Thoracic aorta (tissue), 2 donors: ENCODE measurements at regions not wholly inside any gene's neighbourhood (a gene's known extent, or its start where the extent isn't known, plus 50 kb on each side); places are given as distances from the start of the nearest gene placed in this dataset.

Experiments
- ATAC-seq: fragments of 150-250 bp; one replicate; pipeline ENCODE4 v1.8.0; 2017; ENCODE audit warnings: low read depth; ENCODE audit not compliant: insufficient number of reproducible peaks, low FRiP score
- DNase-seq: peaks from one replicate; pipeline ENCODE4 v3.0.0-alpha.2; 2020; ENCODE audit warnings: low spot score
- H3K27ac ChIP-seq, 2 donors: fragments of 200-600 bp; sonication (generic); 1 replicate in 1 of 2; 2 replicates in 1 of 2; pipeline ENCODE4 v1.5.1; 2016; ENCODE audit warnings: mild to moderate bottlenecking in 2 of 2, moderate library complexity in 2 of 2
- H3K27me3 ChIP-seq: fragments of 200-600 bp; sonication (generic); replicated peaks from 2 replicates; pipeline ENCODE4 v1.6.0; 2016; ENCODE audit warnings: mild to moderate bottlenecking; ENCODE audit not compliant: insufficient read depth
- H3K36me3 ChIP-seq: fragments of 200-600 bp; sonication (generic); one replicate; pipeline ENCODE4 v1.5.1; 2016
- H3K4me1 ChIP-seq, 2 donors: fragments of 200-600 bp; sonication (generic); 1 replicate in 1 of 2; 2 replicates in 1 of 2; pipeline versions ENCODE4 v1.5.1 to v1.6.0; 2016; ENCODE audit warnings: low read depth in 2 of 2, mild to moderate bottlenecking in 1 of 2; ENCODE audit not compliant: control insufficient read depth in 1 of 2
- H3K4me3 ChIP-seq: fragments of 200-600 bp; sonication (generic); 2 replicates; pipeline ENCODE4 v1.5.1; 2016; ENCODE audit warnings: mild to moderate bottlenecking
- H3K9me3 ChIP-seq: fragments of 200-600 bp; sonication (generic); 2 replicates; pipeline ENCODE4 v1.5.1; 2016
- TF ChIP-seq, protein P1 (sequence below): fragments of 200-600 bp; sonication (generic); IDR thresholded peaks from one replicate; pipeline ENCODE4 v1.5.1; 2019; ENCODE audit warnings: antibody characterized with exemption

DNA sequence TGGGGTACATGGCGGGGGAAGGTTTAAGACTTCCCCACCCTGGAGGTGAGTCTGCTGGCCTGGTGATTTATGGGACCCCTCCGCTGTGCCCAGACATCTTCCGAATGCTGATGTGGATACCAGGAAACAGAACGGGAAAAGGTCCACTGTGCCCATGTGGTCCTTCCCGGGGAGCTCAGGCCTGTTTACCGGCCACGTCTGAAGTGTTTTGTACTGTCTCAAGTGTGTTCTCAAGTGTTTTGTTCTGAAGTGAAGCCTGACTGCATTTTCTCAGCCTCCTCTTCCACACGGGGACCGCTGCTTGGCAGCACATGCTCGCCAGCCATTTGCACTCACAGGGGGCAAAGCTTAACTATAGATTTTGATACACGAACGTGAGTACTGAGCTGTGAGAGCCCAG lies 127.2 kb downstream of the TEX36 start:
- no peaks in the 10 kb centered on the region for H3K27me3 ChIP-seq
- no peak overlapping the region for H3K27ac ChIP-seq
- no peaks in the 10 kb centered on the region for H3K36me3 ChIP-seq
- ATAC-seq, result no peak
- no peak overlapping the region for H3K4me3 ChIP-seq
- no peaks in the 10 kb centered on the region for H3K4me1 ChIP-seq
- no peaks in the 10 kb centered on the region for H3K9me3 ChIP-seq
- TF ChIP-seq, protein P1, sequence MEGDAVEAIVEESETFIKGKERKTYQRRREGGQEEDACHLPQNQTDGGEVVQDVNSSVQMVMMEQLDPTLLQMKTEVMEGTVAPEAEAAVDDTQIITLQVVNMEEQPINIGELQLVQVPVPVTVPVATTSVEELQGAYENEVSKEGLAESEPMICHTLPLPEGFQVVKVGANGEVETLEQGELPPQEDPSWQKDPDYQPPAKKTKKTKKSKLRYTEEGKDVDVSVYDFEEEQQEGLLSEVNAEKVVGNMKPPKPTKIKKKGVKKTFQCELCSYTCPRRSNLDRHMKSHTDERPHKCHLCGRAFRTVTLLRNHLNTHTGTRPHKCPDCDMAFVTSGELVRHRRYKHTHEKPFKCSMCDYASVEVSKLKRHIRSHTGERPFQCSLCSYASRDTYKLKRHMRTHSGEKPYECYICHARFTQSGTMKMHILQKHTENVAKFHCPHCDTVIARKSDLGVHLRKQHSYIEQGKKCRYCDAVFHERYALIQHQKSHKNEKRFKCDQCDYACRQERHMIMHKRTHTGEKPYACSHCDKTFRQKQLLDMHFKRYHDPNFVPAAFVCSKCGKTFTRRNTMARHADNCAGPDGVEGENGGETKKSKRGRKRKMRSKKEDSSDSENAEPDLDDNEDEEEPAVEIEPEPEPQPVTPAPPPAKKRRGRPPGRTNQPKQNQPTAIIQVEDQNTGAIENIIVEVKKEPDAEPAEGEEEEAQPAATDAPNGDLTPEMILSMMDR, result no peak
- no peak for DNase-seq

DNA sequence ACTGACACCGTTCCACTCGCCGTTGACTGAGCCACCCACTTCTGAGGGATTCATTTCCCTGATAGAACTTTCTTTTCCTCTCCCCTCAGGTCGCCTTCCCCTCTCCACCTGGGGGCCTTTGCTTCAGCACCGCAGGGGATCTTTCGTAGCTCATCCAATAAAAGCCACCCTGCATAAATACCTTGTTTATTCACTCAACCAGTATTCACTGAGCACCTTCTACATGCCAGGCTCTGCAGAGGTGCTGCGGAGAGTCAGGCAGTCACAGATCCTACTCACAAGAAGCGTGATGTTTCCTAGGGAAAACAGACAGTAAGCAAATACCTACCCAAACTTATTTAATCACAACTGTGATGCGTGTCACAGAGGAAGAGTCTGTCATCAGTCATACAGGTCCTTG lies 127.7 kb downstream of the TEX36 start:
- ATAC-seq (no peak), DNase-seq (no peak)
- H3K36me3 ChIP-seq, result no peaks in the 10 kb centered on the region
- H3K4me3 ChIP-seq, result no peak overlapping the region
- TF ChIP-seq, protein P1, result no peak
- H3K4me1 ChIP-seq, result no peaks in the 10 kb centered on the region
- no peaks in the 10 kb centered on the region for H3K27me3 ChIP-seq
- H3K27ac ChIP-seq, result no peak overlapping the region
- no peaks in the 10 kb centered on the region for H3K9me3 ChIP-seq

DNA sequence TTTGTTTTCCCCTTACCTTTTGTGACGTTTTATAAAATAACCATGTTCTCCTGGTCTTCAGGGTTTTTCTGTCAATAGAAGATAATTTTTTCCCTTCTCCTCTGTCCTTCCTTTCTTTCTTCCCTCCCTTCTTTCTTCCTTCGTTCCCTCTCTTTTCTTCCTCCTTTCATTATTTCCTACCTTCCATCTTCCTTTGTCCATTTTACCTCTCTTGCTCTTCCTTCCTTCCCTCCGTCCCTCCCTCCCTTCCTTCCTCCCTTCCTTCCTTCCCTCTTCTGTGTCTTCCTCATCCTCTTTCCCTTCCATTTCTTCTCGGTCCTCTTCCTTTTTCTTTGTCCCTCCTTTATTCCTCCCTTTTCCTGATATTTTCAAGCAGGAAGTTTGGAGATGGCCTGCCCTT lies 128.2 kb downstream of the TEX36 start:
- no peak overlapping the region for H3K27ac ChIP-seq
- no peak overlapping the region for H3K4me3 ChIP-seq
- no peaks in the 10 kb centered on the region for H3K9me3 ChIP-seq
- no peaks in the 10 kb centered on the region for H3K4me1 ChIP-seq
- TF ChIP-seq, protein P1, result no peak
- no peak for DNase-seq
- ATAC-seq, result no peak
- no peaks in the 10 kb centered on the region for H3K36me3 ChIP-seq
- H3K27me3 ChIP-seq, result no peaks in the 10 kb centered on the region

DNA sequence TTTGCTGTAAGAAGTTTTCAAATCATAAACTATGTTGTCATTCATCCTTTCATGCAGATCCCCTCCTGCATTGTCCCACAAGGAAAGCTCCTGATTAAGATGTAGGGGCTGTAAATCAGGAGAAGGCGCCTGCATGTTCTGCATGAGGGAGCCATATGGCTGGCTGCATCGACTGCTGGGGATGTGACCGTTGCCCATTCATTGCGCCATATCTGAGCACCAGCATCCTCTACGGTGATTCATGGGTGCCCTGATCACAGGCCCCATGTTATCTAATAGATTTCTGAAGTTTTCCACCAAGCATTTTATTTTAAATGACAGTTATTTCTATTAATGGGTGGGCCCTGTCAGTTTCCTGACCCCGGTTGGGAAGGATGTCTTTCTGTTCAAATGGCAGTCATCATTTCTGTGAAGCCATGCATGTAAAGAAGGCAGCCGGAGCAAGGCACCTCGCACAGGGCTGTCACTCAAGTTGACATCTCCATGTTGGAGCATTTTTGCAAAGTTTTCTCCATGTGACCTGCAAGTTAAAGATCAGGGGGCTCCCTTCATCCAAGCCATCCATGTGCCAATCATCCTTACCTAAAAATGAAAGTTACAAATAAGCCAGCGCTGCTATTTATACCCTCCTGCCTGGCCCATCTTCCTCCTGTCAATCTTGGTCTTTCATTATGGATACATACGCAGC lies 128.8 kb downstream of the TEX36 start:
- DNase-seq (no peak), ATAC-seq (no peak)
- Histone ChIP-seq H3K4me1 (no peaks in the 10 kb centered on the region), H3K27me3 (no peaks in the 10 kb centered on the region), H3K9me3 (no peaks in the 10 kb centered on the region), H3K27ac (no peak overlapping the region), H3K36me3 (no peaks in the 10 kb centered on the region), H3K4me3 (no peak overlapping the region)
- TF ChIP-seq, protein P1, result no peak

DNA sequence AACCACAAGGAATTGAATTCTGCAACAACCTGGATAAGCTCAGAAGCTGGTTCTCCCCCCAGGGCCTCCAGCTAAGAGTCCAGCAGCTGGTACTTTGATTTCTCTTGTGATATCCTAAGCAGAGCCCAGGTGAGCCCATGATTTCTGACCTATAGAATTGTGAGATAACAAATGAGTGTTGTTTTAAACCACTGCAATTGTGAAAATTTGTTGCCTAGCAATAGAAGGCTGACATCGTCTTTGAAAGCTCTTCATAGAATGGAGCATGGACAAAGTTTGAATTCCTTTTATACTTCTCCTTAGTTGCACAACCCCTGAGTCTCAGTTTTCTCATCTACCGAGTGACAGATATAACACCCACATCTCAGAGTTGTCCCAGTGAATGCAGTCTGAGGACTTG lies 129.9 kb downstream of the TEX36 start:
- ATAC-seq, result no peak
- Histone ChIP-seq H3K9me3 (no peaks in the 10 kb centered on the region), H3K27ac (no peak overlapping the region), H3K4me1 (no peaks in the 10 kb centered on the region), H3K27me3 (no peaks in the 10 kb centered on the region), H3K36me3 (no peaks in the 10 kb centered on the region), H3K4me3 (no peak overlapping the region)
- no peak for DNase-seq
- TF ChIP-seq, protein P1, result no peak
